ENCODE measurements at regions not wholly inside any gene's neighbourhood (a gene's known extent, or its start where the extent isn't known, plus 50 kb on each side); places are given as distances from the start of the nearest gene placed in this dataset.

DNA sequence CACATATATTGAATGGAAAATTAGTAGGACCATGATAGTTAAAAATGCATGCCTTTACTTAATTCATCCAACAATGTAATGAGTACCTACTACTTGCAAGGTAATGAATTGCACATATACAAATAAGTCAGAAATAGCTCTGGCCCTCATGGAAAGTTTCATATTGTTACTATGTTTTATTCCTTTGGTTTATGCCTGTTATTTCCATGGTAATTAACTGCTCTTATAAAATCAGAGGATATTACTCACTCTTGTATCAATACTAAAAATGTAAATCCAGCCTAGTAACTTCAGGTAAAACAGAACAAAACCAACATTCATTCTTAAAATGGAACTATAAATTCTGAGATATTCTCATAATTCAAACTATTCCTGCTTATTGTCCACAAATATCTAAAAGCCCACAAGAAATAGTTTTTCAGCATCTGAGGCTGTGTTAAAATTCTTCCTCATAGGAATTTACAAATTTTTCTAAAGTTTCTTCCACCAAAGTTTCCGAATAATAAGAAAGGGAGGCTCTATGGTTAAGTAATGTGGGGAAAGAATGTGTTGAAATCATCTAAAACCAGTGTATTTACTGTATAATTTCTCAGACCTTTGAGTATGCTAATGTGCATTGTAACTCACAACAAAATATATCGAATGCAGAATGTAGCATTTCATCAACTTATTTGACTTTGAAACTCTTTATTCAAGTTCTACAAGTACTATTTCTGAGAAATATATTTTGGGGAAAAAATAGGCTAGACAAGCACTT lies 444.2 kb downstream of the PDGFC start:
- no peak overlapping the region for H3K27ac Mint-ChIP-seq
- H3K4me1 Mint-ChIP-seq: peaks cover 11% of the 10 kb centered on the region
- TF ChIP-seq, protein P1, sequence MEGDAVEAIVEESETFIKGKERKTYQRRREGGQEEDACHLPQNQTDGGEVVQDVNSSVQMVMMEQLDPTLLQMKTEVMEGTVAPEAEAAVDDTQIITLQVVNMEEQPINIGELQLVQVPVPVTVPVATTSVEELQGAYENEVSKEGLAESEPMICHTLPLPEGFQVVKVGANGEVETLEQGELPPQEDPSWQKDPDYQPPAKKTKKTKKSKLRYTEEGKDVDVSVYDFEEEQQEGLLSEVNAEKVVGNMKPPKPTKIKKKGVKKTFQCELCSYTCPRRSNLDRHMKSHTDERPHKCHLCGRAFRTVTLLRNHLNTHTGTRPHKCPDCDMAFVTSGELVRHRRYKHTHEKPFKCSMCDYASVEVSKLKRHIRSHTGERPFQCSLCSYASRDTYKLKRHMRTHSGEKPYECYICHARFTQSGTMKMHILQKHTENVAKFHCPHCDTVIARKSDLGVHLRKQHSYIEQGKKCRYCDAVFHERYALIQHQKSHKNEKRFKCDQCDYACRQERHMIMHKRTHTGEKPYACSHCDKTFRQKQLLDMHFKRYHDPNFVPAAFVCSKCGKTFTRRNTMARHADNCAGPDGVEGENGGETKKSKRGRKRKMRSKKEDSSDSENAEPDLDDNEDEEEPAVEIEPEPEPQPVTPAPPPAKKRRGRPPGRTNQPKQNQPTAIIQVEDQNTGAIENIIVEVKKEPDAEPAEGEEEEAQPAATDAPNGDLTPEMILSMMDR (IDR thresholded peaks at IDR 0.05; ENCODE audit: unreplicated experiment): no peak
- DNase-seq (ENCODE audit: low spot score in 2 of 2, unreplicated experiment in 2 of 2): no peak
- peaks cover 6% of the 10 kb centered on the region for H3K36me3 Mint-ChIP-seq
- no peak overlapping the region for H3K4me3 Mint-ChIP-seq
- H3K27me3 Mint-ChIP-seq (ENCODE audit: low read depth): no peaks in the 10 kb centered on the region
- H3K9me3 Mint-ChIP-seq: peaks cover 22% of the 10 kb centered on the region

- Mint-ChIP-seq H3K4me1 (peaks cover 14% of the 10 kb centered on the region), H3K27me3 (ENCODE audit: low read depth) (no peaks in the 10 kb centered on the region), H3K9me3 (peaks cover 17% of the 10 kb centered on the region), H3K36me3 (peaks cover 2% of the 10 kb centered on the region), H3K27ac (no peak overlapping the region), H3K4me3 (no peak overlapping the region)
- no peak for DNase-seq (ENCODE audit: low spot score in 2 of 2, unreplicated experiment in 2 of 2)
- TF ChIP-seq, protein P1 (IDR thresholded peaks at IDR 0.05; ENCODE audit: unreplicated experiment): no peak
Observed at GRCh38 chr4:156523991-156524390, 447.6 kb downstream of the PDGFC start.

- DNase-seq (ENCODE audit: low spot score in 2 of 2, unreplicated experiment in 2 of 2): no peak
- Mint-ChIP-seq H3K4me1 (peaks cover 14% of the 10 kb centered on the region), H3K27me3 (ENCODE audit: low read depth) (no peaks in the 10 kb centered on the region), H3K36me3 (peaks cover 2% of the 10 kb centered on the region), H3K9me3 (peaks cover 12% of the 10 kb centered on the region), H3K4me3 (no peak overlapping the region), H3K27ac (no peak overlapping the region)
- TF ChIP-seq, protein P1 (IDR thresholded peaks at IDR 0.05; ENCODE audit: unreplicated experiment): no peak
Observed at GRCh38 chr4:156523492-156523891, 448.1 kb downstream of the PDGFC start.

- peaks cover 22% of the 10 kb centered on the region for H3K4me1 Mint-ChIP-seq
- H3K9me3 Mint-ChIP-seq: peaks cover 12% of the 10 kb centered on the region
- TF ChIP-seq, protein P1 (IDR thresholded peaks at IDR 0.05; ENCODE audit: unreplicated experiment): no peak
- DNase-seq (ENCODE audit: low spot score in 2 of 2, unreplicated experiment in 2 of 2): no peak
- H3K27ac Mint-ChIP-seq: no peak overlapping the region
- H3K4me3 Mint-ChIP-seq: no peak overlapping the region
- peaks cover 2% of the 10 kb centered on the region for H3K36me3 Mint-ChIP-seq
- no peaks in the 10 kb centered on the region for H3K27me3 Mint-ChIP-seq (ENCODE audit: low read depth)
Observed at GRCh38 chr4:156521631-156522030, 450.0 kb downstream of the PDGFC start.

- Mint-ChIP-seq H3K27me3 (ENCODE audit: low read depth) (no peaks in the 10 kb centered on the region), H3K4me1 (peaks cover 21% of the 10 kb centered on the region), H3K9me3 (peaks cover 8% of the 10 kb centered on the region), H3K36me3 (no peaks in the 10 kb centered on the region), H3K4me3 (no peak overlapping the region), H3K27ac (no peak overlapping the region)
- DNase-seq (ENCODE audit: low spot score in 2 of 2, unreplicated experiment in 2 of 2): no peak
- TF ChIP-seq, protein P1 (IDR thresholded peaks at IDR 0.05; ENCODE audit: unreplicated experiment): no peak
Observed at GRCh38 chr4:156517956-156518355, 453.6 kb downstream of the PDGFC start.

Measured in mesothelial cell of epicardium (in vitro differentiated cells).